ENCODE measurements at regions not wholly inside any gene's neighbourhood (a gene's known extent, or its start where the extent isn't known, plus 50 kb on each side); places are given as distances from the start of the nearest gene placed in this dataset.
"Not testable (repeated sequence)": the region's sequence is repeated elsewhere in the genome, so short reads cannot be mapped to it uniquely, and the experiment has no call there.

- DNase-seq (ENCODE audit: low spot score) (peak; percentile 14), ATAC-seq (ENCODE audit: low read depth) (no peak)
- no peak for TF ChIP-seq CTCF (IDR thresholded peaks at IDR 0.05; ENCODE audit: poor library complexity, severe bottlenecking)
- Histone ChIP-seq H3K4me3 (ENCODE audit: severe bottlenecking) (no peak overlapping the region), H3K27ac (ENCODE audit: poor library complexity, severe bottlenecking) (no peak overlapping the region), H3K9me3 (ENCODE audit: severe bottlenecking) (no peaks in the 10 kb centered on the region), H3K4me1 (ENCODE audit: insufficient read depth, poor library complexity, severe bottlenecking) (no peaks in the 10 kb centered on the region), H3K27me3 (ENCODE audit: insufficient read depth, poor library complexity, severe bottlenecking) (no peaks in the 10 kb centered on the region), H3K36me3 (ENCODE audit: low read depth) (no peaks in the 10 kb centered on the region)
These were observed 78.8 kb upstream of the PRR23C start for GRCh38 chr3:139123377-139124095.

- Histone ChIP-seq H3K4me1 (ENCODE audit: insufficient read depth, poor library complexity, severe bottlenecking) (no peaks in the 10 kb centered on the region), H3K9me3 (ENCODE audit: severe bottlenecking) (no peaks in the 10 kb centered on the region), H3K27me3 (ENCODE audit: insufficient read depth, poor library complexity, severe bottlenecking) (no peaks in the 10 kb centered on the region), H3K36me3 (ENCODE audit: low read depth) (no peaks in the 10 kb centered on the region), H3K27ac (ENCODE audit: poor library complexity, severe bottlenecking) (no peak overlapping the region), H3K4me3 (ENCODE audit: severe bottlenecking) (no peak overlapping the region)
- peak; percentile 21 for DNase-seq (ENCODE audit: low spot score)
- no peak for ATAC-seq (ENCODE audit: low read depth)
- no peak for TF ChIP-seq CTCF (IDR thresholded peaks at IDR 0.05; ENCODE audit: poor library complexity, severe bottlenecking)
These were observed 79.5 kb upstream of the PRR23C start for GRCh38 chr3:139124197-139124596.

GRCh38 chr3:139127101-139127500, 82.4 kb upstream of the PRR23C start:
- H3K27ac ChIP-seq (ENCODE audit: poor library complexity, severe bottlenecking) = no peak overlapping the region
- ATAC-seq (ENCODE audit: low read depth) (peak; percentile 75), DNase-seq (ENCODE audit: low spot score) (no peak)

GRCh38 chr3:139127629-139128028, 82.9 kb upstream of the PRR23C start:
- not testable (repeated sequence) for DNase-seq (ENCODE audit: low spot score); ATAC-seq (ENCODE audit: low read depth); H3K27ac ChIP-seq (ENCODE audit: poor library complexity, severe bottlenecking); H3K9me3 ChIP-seq (ENCODE audit: severe bottlenecking); H3K36me3 ChIP-seq (ENCODE audit: low read depth); H3K4me1 ChIP-seq (ENCODE audit: insufficient read depth, poor library complexity, severe bottlenecking); H3K4me3 ChIP-seq (ENCODE audit: severe bottlenecking); H3K27me3 ChIP-seq (ENCODE audit: insufficient read depth, poor library complexity, severe bottlenecking)

More at GRCh38 chr3:139127101-139127500, 82.4 kb upstream of the PRR23C start:
- Histone ChIP-seq H3K4me1 (ENCODE audit: insufficient read depth, poor library complexity, severe bottlenecking) (no peaks in the 10 kb centered on the region), H3K27me3 (ENCODE audit: insufficient read depth, poor library complexity, severe bottlenecking) (no peaks in the 10 kb centered on the region), H3K4me3 (ENCODE audit: severe bottlenecking) (no peak overlapping the region), H3K9me3 (ENCODE audit: severe bottlenecking) (no peaks in the 10 kb centered on the region), H3K36me3 (ENCODE audit: low read depth) (no peaks in the 10 kb centered on the region)
- TF ChIP-seq CTCF (IDR thresholded peaks at IDR 0.05; ENCODE audit: poor library complexity, severe bottlenecking) = no peak

- Histone ChIP-seq H3K27me3 (ENCODE audit: insufficient read depth, poor library complexity, severe bottlenecking) (no peaks in the 10 kb centered on the region), H3K4me3 (ENCODE audit: severe bottlenecking) (no peak overlapping the region), H3K27ac (ENCODE audit: poor library complexity, severe bottlenecking) (no peak overlapping the region), H3K4me1 (ENCODE audit: insufficient read depth, poor library complexity, severe bottlenecking) (no peaks in the 10 kb centered on the region), H3K9me3 (ENCODE audit: severe bottlenecking) (no peaks in the 10 kb centered on the region), H3K36me3 (ENCODE audit: low read depth) (no peaks in the 10 kb centered on the region)
- TF ChIP-seq CTCF (IDR thresholded peaks at IDR 0.05; ENCODE audit: poor library complexity, severe bottlenecking) = no peak
- ATAC-seq (ENCODE audit: low read depth) = no peak
- DNase-seq (ENCODE audit: low spot score) = no peak
These were observed 84.1 kb upstream of the PRR23C start for GRCh38 chr3:139128803-139129202.
